AG09309 (cell line): ENCODE measurements at regions not wholly inside any gene's neighbourhood (a gene's known extent, or its start where the extent isn't known, plus 50 kb on each side); places are given as distances from the start of the nearest gene placed in this dataset.

ENCODE experiments used
- DNase-seq: peaks from one replicate; pipeline ENCODE4 v3.0.0-alpha.2; 2010; ENCODE audit warnings: low read depth
- H3K4me3 ChIP-seq: 2 replicates; pipeline ENCODE4 v1.5.1; 2011; ENCODE audit warnings: mild to moderate bottlenecking, low read depth, low read length, moderate library complexity; ENCODE audit not compliant: control insufficient read depth
- CTCF ChIP-seq: IDR thresholded peaks from 2 replicates; pipeline ENCODE4 v1.5.1; 2011; ENCODE audit warnings: mild to moderate bottlenecking, low read depth, low read length, inconsistent platforms; ENCODE audit not compliant: insufficient read depth, control insufficient read depth; ENCODE audit errors: missing control alignments

- no peak for DNase-seq
- no peak overlapping the region for H3K4me3 ChIP-seq
- TF ChIP-seq CTCF: no peak
These were observed 106.7 kb downstream of the RAP2B start for GRCh38 chr3:153268564-153269279.

GRCh38 chr3:153269730-153270129, 107.7 kb downstream of the RAP2B start:
- no peak overlapping the region for H3K4me3 ChIP-seq
- no peak for DNase-seq
- no peak for TF ChIP-seq CTCF

GRCh38 chr3:153273217-153273616, 111.2 kb downstream of the RAP2B start:
- DNase-seq: no peak
- TF ChIP-seq CTCF: no peak
- H3K4me3 ChIP-seq: no peak overlapping the region

GRCh38 chr3:153273767-153274435, 111.9 kb downstream of the RAP2B start:
- H3K4me3 ChIP-seq: no peak overlapping the region
- TF ChIP-seq CTCF: no peak
- DNase-seq: no peak

GRCh38 chr3:153274561-153274960, 112.5 kb downstream of the RAP2B start:
- TF ChIP-seq CTCF: no peak
- no peak overlapping the region for H3K4me3 ChIP-seq
- DNase-seq: no peak

- no peak for DNase-seq
- H3K4me3 ChIP-seq: no peak overlapping the region
- no peak for TF ChIP-seq CTCF
These were observed 113.5 kb downstream of the RAP2B start for GRCh38 chr3:153275514-153275913.
